ENCODE measurements at regions not wholly inside any gene's neighbourhood (a gene's known extent, or its start where the extent isn't known, plus 50 kb on each side); places are given as distances from the start of the nearest gene placed in this dataset.
"Not testable (repeated sequence)": the region's sequence is repeated elsewhere in the genome, so short reads cannot be mapped to it uniquely, and the experiment has no call there.

DNA sequence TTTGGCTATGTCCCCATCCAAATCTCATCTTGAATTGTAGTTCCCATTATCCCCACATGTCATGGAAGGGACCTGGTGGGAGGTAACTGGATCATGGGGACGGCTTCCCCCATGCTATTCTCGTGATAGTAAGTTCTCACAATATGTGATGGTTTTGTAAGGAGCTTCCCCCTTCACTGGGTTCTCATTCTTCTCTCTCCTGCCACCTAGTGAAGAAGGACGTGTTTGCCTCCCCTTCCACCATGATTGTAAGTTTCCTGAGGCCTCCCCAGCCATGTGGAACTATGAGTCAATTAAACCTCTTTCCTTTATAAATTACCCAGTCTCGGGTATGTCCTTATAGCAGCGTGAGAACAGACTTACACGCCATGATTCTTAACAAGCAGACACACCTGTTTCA is 165.6 kb downstream of the XPNPEP1 start:
- H2AFZ ChIP-seq (ENCODE audit: low read length); H3K9ac ChIP-seq (ENCODE audit: low read length); BruUV-seq (replicated peaks); H3K9me2 ChIP-seq (replicated peaks; ENCODE audit: low read length); H3K36me3 ChIP-seq (ENCODE audit: low read depth, low read length); H3K27me3 ChIP-seq (ENCODE audit: low read length); intact Hi-C loops (cut with micrococcal nuclease); ATAC-seq; H3F3A ChIP-seq (ENCODE audit: low read length, unreplicated experiment); H3K4me2 ChIP-seq (ENCODE audit: low read length); H3K4me3 ChIP-seq (ENCODE audit: low read length); H3K4me1 ChIP-seq (ENCODE audit: insufficient read depth, low read length); H3K79me2 ChIP-seq (ENCODE audit: low read length); H3K9me3 ChIP-seq (ENCODE audit: low read length); POLR2A ChIA-PET (ENCODE audit: unreplicated experiment); H3K27ac ChIP-seq (ENCODE audit: low read length); H4K20me1 ChIP-seq (ENCODE audit: low read length): not testable (repeated sequence)
- TF ChIP-seq, protein P1, sequence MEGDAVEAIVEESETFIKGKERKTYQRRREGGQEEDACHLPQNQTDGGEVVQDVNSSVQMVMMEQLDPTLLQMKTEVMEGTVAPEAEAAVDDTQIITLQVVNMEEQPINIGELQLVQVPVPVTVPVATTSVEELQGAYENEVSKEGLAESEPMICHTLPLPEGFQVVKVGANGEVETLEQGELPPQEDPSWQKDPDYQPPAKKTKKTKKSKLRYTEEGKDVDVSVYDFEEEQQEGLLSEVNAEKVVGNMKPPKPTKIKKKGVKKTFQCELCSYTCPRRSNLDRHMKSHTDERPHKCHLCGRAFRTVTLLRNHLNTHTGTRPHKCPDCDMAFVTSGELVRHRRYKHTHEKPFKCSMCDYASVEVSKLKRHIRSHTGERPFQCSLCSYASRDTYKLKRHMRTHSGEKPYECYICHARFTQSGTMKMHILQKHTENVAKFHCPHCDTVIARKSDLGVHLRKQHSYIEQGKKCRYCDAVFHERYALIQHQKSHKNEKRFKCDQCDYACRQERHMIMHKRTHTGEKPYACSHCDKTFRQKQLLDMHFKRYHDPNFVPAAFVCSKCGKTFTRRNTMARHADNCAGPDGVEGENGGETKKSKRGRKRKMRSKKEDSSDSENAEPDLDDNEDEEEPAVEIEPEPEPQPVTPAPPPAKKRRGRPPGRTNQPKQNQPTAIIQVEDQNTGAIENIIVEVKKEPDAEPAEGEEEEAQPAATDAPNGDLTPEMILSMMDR (conservative IDR thresholded peaks at IDR 0.05; ENCODE audit: low read depth, low read length): peak; percentile 45
- CTCF ChIA-PET: interaction anchor here (0.5 kb wide), 1 partner anchor 235 kb away, joined by 3 read pairs; no protein-coding TSS in a partner anchor
- DNase-seq: peak; percentile 43

DNA sequence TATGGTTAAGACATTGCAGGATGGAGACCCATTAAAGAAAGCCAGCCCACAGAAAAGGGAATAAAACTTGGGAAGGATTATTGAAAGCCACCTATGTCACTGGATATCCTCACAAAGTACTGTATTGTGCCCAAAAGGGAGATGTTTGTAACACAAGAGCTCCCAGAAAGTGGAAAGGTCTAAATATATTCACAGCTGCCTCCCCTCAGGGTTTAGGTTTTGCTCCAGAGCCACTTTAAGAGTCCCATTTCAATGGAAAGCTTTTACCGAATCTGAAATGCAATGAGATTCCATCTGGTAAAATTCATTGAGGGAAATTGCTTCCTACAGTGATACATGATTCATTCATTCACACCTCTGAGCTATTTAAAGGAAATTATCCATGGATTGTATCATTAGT is 176.4 kb downstream of the XPNPEP1 start:
- ATAC-seq: no peak
- intact Hi-C loops (cut with micrococcal nuclease): no loop called here
- H3K27me3 ChIP-seq (ENCODE audit: low read length): no peaks in the 10 kb centered on the region
- H3K79me2 ChIP-seq (ENCODE audit: low read length): no peaks in the 10 kb centered on the region
- TF ChIP-seq, protein P1 (conservative IDR thresholded peaks at IDR 0.05; ENCODE audit: low read depth, low read length): no peak
- TF ChIP-seq EZH2 (IDR thresholded peaks at IDR 0.05; ENCODE audit: low read length, unreplicated experiment) (no peak), EZH2phosphoT487 (IDR thresholded peaks at IDR 0.05; ENCODE audit: borderline replicate concordance, low read length) (no peak)
- no peak overlapping the region for H3K9ac ChIP-seq (ENCODE audit: low read length)
- H4K20me1 ChIP-seq (ENCODE audit: low read length): no peaks in the 10 kb centered on the region
- no peak overlapping the region for H3K27ac ChIP-seq (ENCODE audit: low read length)
- CTCF ChIA-PET: no interaction called here
- POLR2A ChIA-PET (ENCODE audit: unreplicated experiment): no interaction called here
- H3K4me3 ChIP-seq (ENCODE audit: low read length): no peak overlapping the region
- no peaks in the 10 kb centered on the region for H3K36me3 ChIP-seq (ENCODE audit: low read depth, low read length)
- H3K9me2 ChIP-seq (replicated peaks; ENCODE audit: low read length): no peaks in the 10 kb centered on the region
- DNase-seq: no peak
- no peaks in the 10 kb centered on the region for H3K9me3 ChIP-seq (ENCODE audit: low read length)
- H2AFZ ChIP-seq (ENCODE audit: low read length): no peak overlapping the region
- peaks cover 17% of the 10 kb centered on the region for H3K4me1 ChIP-seq (ENCODE audit: insufficient read depth, low read length)
- no peaks in the 10 kb centered on the region for H3F3A ChIP-seq (ENCODE audit: low read length, unreplicated experiment)
- no TSS peak for BruUV-seq (replicated peaks)
- no peak overlapping the region for H3K4me2 ChIP-seq (ENCODE audit: low read length)

DNA sequence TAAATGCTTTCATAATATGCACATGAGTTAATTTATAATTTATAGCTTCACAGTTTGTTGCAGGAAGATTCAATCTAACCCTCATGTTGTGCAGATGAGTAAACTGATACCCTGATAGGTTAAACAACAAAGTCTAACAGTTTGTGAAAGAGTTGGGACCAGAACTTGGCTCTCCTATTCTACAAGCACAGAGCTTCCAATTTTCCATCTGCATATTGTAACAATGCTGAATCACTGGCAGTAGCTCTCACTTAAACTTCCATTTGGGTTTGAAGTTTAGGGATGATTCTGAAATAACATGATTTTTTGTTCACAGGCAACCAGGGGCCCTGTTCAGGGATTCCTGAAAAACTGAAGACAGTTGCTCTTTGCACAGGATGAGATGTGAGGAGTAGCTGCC is 179.3 kb downstream of the XPNPEP1 start:
- Histone ChIP-seq H3F3A (ENCODE audit: low read length, unreplicated experiment) (no peaks in the 10 kb centered on the region), H4K20me1 (ENCODE audit: low read length) (no peaks in the 10 kb centered on the region), H3K27ac (ENCODE audit: low read length) (no peak overlapping the region), H3K9me2 (replicated peaks; ENCODE audit: low read length) (no peaks in the 10 kb centered on the region), H3K36me3 (ENCODE audit: low read depth, low read length) (no peaks in the 10 kb centered on the region), H2AFZ (ENCODE audit: low read length) (no peak overlapping the region), H3K4me3 (ENCODE audit: low read length) (no peak overlapping the region), H3K9ac (ENCODE audit: low read length) (no peak overlapping the region), H3K79me2 (ENCODE audit: low read length) (no peaks in the 10 kb centered on the region), H3K4me1 (ENCODE audit: insufficient read depth, low read length) (peaks cover 17% of the 10 kb centered on the region), H3K27me3 (ENCODE audit: low read length) (no peaks in the 10 kb centered on the region), H3K9me3 (ENCODE audit: low read length) (no peaks in the 10 kb centered on the region), H3K4me2 (ENCODE audit: low read length) (peak overlapping the region; percentile 9; the same call in 1 of the 2 replicates)
- no TSS peak for BruUV-seq (replicated peaks)
- ATAC-seq: no peak
- CTCF ChIA-PET: interaction anchor here (0.6 kb wide), 1 partner anchor 314 kb away, joined by 3 read pairs; no protein-coding TSS in a partner anchor
- TF ChIP-seq, protein P1 (conservative IDR thresholded peaks at IDR 0.05; ENCODE audit: low read depth, low read length): no peak
- TF ChIP-seq EZH2 (IDR thresholded peaks at IDR 0.05; ENCODE audit: low read length, unreplicated experiment) (no peak), EZH2phosphoT487 (IDR thresholded peaks at IDR 0.05; ENCODE audit: borderline replicate concordance, low read length) (no peak)
- POLR2A ChIA-PET (ENCODE audit: unreplicated experiment): no interaction called here
- intact Hi-C loops (cut with micrococcal nuclease): no loop called here
- no peak for DNase-seq
